ENCODE measurements at regions not wholly inside any gene's neighbourhood (a gene's known extent, or its start where the extent isn't known, plus 50 kb on each side); places are given as distances from the start of the nearest gene placed in this dataset.

DNA sequence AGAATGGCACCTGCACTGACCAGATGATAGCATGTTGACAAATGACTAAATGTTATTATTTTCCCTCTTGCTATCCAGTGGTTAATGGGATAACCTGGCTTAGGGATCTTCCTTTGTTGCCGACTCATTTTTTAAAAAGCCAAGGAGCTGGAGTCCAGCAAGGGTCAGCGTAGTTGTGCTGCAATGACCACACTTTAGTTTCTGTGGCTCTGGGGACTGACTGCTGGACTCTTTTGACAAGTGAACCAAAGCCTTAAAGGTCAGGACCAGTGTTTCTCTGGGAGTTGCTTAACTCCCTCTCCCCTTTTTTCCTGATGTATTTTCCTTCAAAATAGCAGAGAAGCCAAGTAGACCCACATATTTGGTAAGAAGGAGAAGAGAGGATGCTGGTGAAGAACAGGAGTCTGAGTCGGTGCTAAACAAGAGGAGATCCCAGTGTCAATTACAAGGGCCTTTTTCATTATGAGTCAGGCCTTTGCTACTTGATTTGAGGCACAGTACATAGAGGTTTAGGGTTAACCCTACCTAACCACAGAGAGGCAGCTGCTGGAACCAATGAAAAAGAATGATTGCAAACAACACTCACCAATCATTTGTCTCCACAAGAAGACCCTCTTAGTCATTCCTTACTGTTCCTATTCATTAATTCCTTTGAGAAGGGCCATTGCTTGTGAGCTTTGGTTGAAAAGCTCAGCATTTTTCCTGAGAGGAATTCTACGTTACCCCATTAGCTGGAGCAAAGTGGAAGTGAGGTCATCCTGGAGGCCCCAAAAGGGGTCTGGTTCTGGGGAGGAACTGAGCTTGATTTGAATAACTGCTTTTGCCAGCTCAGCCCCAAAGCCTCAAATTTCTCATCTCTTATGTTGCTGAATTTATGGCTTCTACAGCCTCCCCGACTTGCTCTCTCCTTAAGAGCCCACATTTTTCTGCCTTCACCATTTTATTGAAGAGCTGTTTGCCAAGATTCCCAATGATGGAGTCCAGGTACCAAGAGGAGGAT, 137.6 kb upstream of the HNMT start:
- DNase-seq = peak; percentile 53

DNA sequence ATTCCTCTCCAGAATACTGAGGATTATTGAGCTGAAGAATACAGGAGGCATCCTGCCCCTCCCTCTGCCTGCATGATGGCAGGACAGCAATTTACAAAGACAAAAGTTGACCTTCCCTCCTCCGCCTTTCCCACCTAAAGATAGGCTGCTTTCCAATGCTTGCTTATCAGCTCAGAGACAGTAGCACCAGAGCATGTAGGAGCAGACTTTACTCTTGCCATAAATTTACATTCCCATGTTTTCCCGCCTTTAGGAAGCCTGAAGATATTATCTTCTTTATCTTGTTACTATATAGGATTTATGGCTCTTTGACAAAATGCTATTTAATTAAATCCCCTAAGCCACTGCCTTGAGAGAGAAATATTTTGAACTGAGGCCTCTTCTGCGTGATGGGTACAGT, 135.6 kb upstream of the HNMT start:
- no peak for DNase-seq

DNA sequence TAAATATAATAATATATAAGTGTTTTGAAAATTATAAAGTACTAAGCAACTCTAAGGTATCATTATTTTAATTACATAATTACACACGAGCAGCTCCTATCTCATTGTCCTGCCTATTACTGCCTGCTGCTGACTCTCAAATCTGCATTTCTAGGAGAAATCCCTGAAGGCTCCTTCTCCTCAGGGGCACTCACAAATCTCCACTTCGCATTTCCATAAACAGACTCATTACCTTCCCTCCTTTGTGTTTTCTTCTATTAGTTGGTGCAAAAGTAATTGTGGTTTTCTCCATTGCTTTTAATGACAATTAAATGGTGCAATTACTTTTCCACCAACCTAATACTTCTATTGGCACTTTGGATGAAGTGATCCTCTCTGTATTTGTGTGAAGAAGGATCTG, 135.0 kb upstream of the HNMT start:
- no peak for DNase-seq

DNA sequence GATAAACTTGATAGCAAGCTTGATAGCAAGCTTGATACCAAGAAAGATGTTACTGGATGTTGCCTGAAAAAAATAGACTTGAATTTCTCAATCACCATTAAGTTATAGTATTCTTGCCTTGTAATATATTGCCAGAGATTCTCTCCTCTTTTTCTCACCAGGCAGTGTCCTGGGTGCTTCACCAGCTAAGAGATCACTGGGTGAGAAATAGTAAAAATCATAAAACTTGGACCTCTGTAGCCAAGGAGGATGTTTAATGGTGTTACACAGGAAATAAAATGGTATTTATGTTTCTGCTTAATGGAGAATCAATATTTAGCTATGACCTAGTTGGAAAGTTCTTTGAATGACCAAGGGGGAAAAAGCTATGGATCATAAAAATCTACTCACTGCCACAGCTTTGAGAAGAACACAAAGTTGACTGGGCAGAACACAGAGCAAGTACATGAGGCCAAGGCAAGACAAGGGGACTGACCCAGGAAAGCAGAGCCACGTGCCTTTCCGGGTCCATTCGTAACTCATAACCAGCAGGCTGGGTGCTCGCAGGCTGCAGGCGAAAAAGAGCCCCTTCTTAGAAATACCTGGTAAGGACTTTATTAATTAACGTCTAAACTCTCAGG, 129.4 kb upstream of the HNMT start:
- no peak for DNase-seq

DNA sequence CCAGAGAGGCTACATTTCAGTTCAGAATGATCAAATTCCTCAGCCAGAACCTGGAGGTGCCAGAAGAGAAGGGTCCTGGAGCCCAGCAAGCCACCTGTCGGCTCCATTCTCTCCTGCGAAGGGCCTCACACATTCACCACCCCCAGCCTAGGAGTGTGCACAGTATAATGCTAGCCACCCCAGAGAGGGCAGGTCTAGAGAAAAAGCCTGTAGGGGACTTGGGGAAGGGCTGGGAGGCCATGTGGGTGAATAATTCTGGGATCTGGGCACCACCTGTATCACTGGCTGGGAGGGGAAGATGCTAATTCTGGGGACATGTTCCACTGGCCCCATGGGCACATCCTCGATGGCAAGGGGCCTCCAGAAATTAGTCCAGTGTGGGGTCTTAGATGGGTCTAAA, 127.6 kb upstream of the HNMT start:
- DNase-seq = no peak

DNA sequence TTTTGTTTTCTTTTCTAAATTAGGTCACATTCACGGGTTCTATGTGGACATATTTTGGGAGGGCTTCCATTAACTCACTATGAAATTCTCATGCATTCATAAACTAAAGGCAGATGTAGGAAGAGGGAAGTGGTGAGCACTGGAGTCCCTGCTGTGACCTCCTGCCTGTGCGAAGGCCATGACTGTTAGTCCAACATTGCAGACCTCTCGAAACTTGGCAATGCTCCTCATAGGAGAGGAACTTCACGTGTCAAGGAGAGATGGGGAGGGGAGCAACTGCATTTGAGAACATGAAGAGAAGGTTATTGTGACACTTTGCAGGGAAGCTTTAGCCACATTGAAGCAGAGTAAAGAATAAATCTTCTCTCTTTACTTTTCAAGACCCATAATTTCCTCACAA, 126.4 kb upstream of the HNMT start:
- no peak for DNase-seq

DNA sequence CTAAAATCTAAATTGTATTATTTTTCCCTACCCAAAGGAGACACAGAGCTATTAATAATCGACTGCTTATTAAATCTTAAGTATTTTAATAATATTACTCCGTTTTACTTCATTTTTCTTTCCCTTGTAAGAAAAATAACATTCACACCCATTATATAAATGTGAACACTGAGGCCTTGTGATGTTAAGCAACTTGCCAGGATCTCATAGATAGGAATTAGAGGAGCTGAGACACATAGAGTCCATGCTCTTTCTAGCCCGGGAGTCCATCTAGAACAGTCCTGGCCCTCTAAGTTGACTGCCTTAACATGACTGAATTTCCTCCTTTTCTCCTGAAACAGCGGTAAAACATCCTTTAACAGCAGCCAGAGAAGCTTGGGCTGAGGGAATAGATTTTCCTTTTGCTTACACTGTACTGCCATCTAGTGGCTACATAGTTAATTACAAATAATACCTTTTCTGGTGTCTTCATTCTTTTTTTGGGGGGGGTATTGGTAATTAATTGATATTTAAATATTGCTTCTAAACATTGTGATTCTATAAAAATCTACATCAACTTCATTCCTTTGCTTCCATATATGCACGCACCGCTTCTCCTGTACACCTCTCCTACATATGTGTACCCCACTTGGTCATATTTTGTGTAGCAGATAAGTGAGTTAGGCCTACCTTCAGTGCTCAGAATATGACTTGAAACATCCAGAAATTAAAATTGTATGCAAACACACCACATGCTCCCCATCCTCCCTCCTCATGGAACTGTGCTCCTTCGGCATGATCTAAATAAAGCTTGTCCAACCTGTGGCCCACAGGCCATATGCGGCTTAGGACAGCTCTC, 125.8 kb upstream of the HNMT start:
- peak; percentile 42 for DNase-seq

DNA sequence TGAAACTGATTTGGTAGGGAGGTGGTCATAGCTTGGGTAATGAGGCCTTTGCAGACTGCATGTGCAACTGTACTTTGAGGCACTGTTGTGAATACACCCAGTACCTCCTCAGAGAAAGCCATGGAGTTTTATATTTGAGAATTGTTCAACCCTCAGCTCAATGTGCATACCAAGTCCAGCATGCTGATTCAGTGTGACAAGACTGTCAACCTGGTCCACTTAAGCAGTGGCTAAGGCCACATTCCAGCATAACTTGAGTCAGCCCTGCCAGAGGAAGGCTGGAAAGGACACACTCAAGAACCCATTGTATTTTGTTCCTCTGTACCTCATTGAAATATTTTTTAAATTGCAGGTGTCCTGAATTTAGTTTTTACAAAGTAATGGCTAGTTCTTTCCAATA, 121.8 kb upstream of the HNMT start:
- no peak for DNase-seq

DNA sequence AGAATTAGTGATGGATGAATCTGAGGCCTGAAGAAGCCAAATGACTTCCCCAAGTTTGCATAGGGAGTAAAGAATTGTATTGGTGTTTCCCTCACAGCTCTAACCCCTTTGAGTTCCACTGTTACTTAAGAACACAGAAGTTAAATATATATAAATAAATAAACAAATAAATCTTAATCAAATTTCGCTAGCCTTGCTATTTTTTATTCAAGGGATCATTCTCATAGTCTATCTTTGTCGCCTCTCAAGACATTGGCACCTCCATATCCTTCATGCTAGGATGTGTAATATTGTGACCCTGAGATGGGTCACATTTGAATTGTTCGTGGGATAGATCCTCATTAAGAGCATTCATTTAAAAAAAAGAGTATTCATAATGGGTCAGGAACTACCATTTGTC, 121.3 kb upstream of the HNMT start:
- no peak for DNase-seq

DNA sequence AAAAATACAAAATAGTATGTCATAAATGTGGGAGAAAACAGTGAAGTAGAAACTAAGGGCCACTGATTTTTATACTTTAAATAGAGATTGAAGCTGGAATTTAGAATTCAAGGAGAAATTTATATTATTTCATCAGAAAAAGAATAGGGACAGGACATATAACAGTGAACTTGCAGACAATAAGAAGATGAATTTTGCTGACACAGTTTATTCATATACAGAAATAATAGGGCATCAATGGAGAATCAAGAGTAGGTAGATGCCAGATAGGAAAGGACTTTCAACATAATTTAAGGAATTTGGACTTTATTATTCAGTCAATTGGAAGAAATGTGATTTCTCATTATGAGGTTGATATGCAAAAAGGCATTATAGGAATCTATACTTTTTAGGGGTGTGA, 118.9 kb upstream of the HNMT start:
- no peak for DNase-seq

DNA sequence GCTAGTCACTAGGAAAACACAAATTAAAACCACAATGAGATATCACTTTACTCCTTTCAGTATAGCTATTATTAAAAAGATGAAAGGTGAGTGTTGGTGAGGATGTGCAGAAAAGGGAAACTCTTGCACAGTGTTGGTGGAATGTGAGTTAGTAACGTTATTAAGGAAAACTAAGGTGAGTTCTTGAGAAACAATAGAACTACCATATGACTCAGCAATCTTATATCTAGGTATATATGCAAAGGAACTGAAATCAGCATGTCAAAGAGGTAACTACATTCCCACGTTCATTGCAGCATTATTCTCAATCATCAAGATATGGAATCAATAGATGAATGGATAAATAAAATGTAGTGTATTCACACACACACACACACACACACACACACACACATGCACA, 117.3 kb upstream of the HNMT start:
- no peak for DNase-seq

DNA sequence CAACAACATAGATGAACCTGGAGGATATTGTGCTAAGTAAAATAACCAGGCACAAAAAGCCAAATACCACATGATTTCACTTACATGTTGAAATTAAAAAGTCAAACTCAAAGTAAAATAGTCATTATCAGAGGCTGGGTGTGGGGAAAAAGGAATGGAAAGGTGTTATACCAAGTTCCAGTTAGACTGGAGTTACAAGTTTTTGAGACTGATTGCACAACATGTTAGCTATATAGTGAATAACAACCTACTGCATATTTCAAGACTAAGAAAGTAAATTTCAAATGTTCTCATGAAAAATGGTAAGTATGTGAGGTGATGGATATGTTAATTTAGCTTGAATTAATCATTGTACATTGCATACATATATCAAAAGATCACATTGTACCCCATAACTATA, 116.8 kb upstream of the HNMT start:
- DNase-seq = no peak

DNA sequence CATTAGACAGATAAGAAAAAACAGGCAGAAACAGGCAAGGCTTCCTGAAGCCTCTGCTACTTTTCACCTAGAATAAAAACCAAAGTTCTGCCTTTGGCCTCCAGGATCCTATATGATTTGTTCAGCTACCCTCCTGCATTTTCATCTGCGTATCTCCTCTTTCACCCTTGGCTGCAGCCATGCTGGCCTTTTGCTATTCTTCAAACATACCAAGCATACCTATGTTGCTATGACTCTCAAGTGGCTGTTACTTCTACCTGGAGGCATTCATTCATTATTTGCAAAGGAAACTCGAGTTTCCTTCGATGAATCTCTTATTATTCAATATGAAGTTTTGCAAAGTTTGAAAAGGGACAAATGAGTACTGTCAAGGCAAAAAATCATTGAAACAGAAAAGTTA, 106.4 kb upstream of the HNMT start:
- DNase-seq = no peak

DNA sequence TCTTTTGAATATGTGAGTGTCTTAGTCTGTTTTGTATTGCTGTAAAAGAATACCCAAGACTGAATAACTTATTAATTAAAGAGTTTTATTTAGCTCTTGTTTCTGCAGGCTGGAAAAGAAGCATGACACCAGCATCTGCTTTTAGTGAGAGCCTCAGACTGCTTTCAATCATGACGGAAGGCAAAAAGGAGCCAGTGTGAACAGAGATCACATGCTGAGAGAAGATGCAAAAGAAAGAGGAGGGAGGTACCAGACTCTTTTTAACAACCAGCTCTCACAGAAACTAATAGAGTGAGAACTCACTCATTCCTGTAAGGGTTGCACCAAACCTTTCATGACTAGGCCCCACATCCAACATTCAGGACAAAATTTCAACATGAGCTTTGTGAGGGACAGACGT, 101.6 kb upstream of the HNMT start:
- DNase-seq = no peak

DNA sequence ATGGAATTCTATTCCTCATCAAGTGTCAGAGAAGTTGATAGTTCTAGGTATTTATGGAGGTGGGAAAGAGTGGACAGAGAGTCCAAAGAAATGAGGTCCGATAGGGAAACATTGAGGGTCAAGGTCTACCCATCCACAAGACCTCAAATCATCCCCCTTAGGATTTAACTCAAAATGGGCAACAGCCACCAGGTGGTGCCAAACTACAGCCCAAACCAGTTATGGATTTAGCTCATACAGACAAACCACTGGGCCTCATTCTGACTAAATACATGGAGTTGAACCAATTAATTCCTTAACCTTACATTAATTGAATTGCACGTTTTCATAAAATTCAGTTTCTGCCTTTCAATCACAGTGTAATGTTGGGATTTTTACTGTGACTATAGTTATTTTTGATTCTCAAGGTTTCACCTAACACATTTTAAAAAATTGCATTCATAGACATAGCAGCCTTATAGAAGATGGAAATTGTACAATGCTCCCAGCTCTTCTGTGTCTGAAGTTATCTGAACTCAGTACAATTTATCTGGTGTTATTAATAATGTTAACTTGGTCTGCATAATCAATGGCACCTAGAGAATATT, 98.2 kb upstream of the HNMT start:
- peak; percentile 54 for DNase-seq

DNA sequence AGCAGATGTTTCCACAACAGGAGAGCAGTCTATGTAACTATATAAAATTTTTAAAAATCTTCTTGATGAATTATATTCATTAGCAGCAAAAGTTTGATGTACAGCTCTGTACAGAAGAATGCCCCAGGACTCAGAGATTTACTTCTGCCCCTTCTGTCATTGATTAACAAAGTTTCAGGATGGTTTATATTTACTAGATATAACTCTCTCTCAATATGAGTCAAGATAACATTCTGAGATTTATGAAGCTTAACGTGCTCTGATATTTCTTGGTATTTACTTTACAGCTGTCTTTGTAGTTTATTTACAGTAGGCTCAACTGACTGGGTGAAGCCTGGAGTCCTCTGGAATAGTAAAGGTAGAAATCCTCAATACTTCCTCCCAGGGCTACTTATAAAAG, 93.6 kb upstream of the HNMT start:
- no peak for DNase-seq

DNA sequence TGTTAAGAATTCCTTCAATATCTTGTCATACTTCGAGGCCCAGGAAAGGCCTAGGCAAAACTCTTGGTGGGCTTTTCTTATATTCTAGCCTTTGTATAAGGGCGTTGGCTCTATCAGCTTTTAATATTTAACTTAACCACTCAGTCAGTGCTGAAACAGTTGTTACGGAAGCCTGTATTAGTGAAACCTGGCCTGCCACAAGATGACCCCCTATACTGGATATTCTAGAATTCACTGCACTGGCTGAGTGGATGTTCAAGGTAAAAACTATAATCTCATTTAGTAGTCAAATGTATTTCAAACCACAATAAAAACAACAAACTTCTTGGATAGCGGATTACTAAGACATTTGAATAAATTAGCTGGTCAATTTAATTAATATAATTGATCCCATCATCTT, 91.7 kb upstream of the HNMT start:
- DNase-seq = no peak

DNA sequence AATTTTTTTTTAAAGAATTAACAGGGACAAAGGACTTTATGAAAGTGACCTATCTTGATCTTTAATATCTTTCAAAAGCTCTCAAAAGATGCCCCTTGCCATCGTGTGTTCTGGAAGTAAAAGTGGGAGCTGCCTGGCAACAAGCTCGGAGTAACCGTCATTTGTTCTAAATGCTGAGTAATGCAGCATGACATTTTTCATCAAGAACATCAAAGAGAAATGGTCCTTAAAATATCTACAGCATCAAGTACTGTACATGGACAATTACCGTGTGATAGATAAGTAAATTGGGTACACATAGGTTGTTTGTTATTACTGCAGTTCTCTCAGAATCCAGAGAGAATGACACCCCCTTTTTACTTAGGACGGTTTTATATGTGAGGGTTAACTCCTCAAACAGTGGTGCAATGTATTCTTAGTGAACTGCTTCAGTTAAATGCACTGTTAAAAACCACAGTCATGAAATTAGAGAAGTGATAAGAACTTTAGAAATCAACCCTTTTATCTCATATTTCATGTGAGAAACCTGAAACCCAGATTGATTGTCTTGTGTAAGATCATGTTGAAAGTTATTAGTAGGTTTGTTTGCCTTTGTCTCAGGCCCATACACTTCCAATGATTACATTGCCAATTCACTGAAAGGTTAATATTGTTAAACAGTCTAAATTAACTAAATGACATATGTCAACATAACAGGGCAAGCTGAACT, 90.6 kb upstream of the HNMT start:
- DNase-seq = no peak

DNA sequence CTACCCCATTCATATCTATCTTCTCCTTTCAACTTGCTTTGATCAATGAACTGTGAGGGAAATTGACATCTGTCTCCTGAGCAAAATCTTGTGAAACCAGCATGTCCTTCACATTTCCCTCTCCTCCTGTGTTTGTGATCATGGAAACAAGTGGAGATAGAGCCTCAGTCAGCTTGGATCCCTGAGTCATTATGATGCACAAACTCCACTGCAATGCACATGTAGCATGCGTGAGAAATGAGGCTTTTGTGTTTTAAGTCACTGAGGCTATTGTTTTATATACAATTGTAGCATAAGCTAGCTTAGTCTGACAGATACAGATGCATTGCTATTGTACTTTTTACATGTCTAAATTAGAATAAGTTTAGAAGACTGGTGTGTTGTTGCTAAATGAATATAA, 85.2 kb upstream of the HNMT start:
- DNase-seq = no peak

DNA sequence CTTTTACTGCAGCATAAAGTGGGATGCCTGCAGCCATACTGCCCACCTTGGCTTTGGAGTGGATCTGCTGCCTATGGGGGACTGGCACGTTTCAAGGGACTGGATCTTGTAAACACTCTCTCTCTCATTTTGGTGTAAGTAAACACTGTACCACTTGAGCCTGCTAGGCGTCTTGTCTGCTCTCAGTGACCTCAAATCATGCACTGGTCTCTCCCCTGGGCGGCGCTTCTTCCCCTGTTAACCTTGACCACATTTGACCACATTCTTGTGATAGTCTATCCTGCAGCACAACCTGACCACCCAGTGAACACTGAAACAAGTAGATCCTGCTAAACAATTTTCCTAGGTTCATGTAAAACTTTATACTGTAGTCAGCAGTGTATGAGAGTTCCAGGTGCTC, 82.6 kb upstream of the HNMT start:
- DNase-seq = no peak

DNA sequence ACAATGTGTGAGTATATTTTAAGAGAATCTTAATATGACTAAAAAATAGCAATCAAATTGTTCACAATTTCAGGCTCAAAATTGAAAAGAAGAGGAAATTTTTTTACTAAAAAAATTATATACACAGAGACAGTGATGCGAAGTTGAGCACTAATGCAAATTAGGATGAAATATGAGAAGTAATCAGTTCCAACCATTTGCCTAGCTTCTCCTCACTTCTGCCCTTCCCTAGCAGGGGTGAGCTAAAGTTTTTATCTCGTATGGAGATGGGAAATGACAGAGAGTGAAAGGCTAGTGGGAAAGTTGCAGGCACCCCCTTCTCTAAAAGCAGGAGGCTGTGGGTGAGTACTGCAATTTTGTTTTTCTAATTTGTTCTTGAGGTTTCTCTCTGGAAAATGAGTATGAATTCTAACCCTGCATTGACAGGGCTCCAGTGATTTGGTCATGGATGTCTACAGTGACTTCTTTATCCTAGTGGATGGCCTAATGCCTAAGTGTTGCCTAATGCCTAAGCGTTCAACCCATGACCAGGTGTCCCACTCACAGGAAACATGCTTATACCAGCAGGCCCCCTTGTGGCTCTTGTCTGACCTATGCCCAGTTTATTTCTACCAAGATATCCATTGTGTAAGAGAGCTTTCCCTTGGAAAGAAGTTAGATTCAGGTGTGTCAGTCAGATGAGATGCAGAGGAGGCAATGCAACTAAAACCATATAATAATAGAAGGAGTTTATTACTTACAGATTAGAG, 78.0 kb upstream of the HNMT start:
- no peak for DNase-seq

DNA sequence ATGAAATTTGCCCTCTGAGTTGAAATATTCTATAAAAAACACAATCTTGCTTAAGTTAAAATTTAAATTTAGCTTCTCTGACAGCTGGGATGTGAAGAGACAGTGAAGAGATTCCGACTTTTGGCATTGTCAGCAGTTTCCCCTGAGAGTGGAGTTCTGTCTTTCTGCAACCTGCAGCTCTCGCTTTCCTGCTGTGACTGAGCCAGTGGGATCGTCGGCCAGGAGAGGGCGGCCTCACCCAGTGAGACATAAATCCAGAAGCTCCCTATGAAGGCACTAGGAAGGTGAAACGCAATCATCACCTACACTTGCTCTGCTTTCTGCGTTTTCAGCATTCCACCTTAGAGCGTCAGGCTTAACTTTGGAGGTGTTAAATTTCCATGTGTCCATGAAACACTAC, 75.4 kb upstream of the HNMT start:
- DNase-seq = no peak

Measured in activated CD4-positive, alpha-beta T cell treated with anti-CD3 and anti-CD28 coated beads, Interleukin-10, Interleukin-2, amounts not matched to agents 100 ng/mL and 50 ng/mL, durations not matched to agents 16 hours and 8 hours (primary cell).